ENCODE measurements at regions not wholly inside any gene's neighbourhood (a gene's known extent, or its start where the extent isn't known, plus 50 kb on each side); places are given as distances from the start of the nearest gene placed in this dataset.
A peak's percentile ranks its signal among the peaks of the same experiment; 100 is the strongest.

DNA sequence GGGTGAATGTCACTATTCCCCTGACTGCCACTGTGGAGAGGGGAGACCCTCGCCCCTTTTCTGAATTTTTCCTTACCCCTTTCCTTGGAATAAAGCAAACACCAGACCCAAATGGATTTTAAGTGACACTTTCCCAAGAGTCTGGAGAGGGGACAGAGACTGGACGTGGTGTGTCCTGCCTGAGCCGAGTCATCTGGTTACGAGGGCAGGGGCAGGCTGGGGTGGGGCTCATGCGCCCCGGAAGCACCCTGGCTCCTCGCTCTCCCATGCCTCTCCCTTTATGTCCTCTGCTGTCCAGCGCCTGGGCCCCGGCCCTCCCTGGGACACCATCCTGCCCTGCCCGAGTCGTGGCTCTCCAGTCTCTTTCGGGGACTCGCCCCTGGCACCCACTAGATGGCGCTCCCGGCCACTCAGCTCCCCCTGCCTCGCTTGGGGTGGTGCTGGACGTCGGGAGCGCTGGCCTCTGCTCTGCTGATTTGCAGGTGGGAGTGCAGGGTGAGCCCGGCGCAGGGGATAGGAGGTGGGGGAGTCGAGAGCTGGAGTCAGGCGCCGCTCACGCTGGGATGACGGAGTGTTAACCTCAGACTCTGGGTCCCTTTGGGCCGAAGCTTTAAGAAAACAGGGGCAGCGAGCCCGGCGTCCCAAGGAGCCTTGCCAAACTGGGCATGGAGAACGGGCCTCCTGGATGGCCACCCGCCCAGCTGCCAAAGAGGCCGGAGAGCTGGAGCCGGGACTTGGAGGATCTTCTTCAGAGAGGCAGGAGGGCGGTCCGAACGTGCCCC, 89.8 kb downstream of the RPS6KA4 start:
- Mint-ChIP-seq H3K9me3 (no peaks in the 10 kb centered on the region), H3K36me3 (ENCODE audit: insufficient read depth) (no peaks in the 10 kb centered on the region), H3K27me3 (peaks cover 51% of the 10 kb centered on the region), H3K27ac (ENCODE audit: low read depth) (no peak overlapping the region), H3K4me3 (peak overlapping the region; percentile 74), H3K4me1 (peaks cover 15% of the 10 kb centered on the region)
- ATAC-seq (replicated peaks; ENCODE audit: extremely low read depth, poor library complexity, severe bottlenecking), result peak; percentile 86
- DNase-seq (ENCODE audit: low spot score in 2 of 2), result peak; percentile 51 to 64

- H3K27ac Mint-ChIP-seq (ENCODE audit: low read depth), result no peak overlapping the region
- H3K4me3 Mint-ChIP-seq, result peak overlapping the region; percentile 74
- no peaks in the 10 kb centered on the region for H3K36me3 Mint-ChIP-seq (ENCODE audit: insufficient read depth)
- ATAC-seq (replicated peaks; ENCODE audit: extremely low read depth, poor library complexity, severe bottlenecking) (peak; percentile 85), DNase-seq (ENCODE audit: low spot score in 2 of 2) (peak; percentile 58)
- H3K9me3 Mint-ChIP-seq, result no peaks in the 10 kb centered on the region
- H3K27me3 Mint-ChIP-seq, result peaks cover 52% of the 10 kb centered on the region
- H3K4me1 Mint-ChIP-seq, result peaks cover 15% of the 10 kb centered on the region
Measured at GRCh38 chr11:64449381-64450167, 90.6 kb downstream of the RPS6KA4 start.

DNA sequence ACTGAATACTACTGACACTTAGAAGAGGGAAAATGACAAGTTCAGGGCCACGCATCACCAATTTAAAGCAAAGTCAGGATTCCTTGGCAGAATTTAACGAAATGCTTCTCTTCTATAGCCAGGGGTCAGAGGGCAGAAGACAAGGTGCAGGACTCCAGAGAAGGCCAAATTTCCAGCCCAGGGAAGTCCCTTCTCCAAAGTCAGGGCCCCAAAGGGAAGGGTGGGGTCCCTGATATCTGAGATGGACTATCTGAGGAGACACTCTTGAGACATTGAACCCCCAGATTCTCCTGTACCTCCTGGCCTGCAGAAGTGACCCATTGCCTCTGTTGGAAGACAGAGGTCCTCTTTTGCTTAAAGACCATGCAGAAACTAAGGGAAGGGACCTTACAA, 91.2 kb downstream of the RPS6KA4 start:
- peaks cover 53% of the 10 kb centered on the region for H3K27me3 Mint-ChIP-seq
- H3K36me3 Mint-ChIP-seq (ENCODE audit: insufficient read depth), result no peaks in the 10 kb centered on the region
- ATAC-seq (replicated peaks; ENCODE audit: extremely low read depth, poor library complexity, severe bottlenecking) (no peak), DNase-seq (ENCODE audit: low spot score in 2 of 2) (no peak)
- H3K4me3 Mint-ChIP-seq, result no peak overlapping the region
- no peaks in the 10 kb centered on the region for H3K9me3 Mint-ChIP-seq
- no peak overlapping the region for H3K27ac Mint-ChIP-seq (ENCODE audit: low read depth)
- H3K4me1 Mint-ChIP-seq, result peaks cover 15% of the 10 kb centered on the region

DNA sequence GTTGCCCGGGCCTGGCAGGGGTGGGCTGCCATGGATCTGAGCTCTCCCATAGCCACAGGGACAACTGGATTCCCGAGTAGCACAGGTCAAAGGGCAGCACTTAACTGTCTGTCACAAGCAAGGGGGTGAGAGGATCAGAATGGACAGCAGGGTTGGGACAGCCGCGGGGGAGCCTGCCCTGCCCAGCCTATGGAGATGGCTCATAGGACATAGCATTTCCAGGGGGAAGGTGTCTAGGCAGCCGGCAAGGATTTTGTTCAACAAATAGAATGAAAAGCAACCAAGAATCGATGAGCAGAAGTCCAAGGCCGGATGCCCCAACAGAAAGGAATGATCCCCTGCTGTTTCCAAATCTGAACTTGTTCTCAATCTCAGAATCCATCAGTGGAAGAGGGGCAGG, 92.9 kb downstream of the RPS6KA4 start:
- Mint-ChIP-seq H3K9me3 (no peaks in the 10 kb centered on the region), H3K4me1 (peaks cover 15% of the 10 kb centered on the region), H3K4me3 (no peak overlapping the region), H3K27me3 (peaks cover 53% of the 10 kb centered on the region), H3K36me3 (ENCODE audit: insufficient read depth) (no peaks in the 10 kb centered on the region), H3K27ac (ENCODE audit: low read depth) (no peak overlapping the region)
- DNase-seq (ENCODE audit: low spot score in 2 of 2) (no peak), ATAC-seq (replicated peaks; ENCODE audit: extremely low read depth, poor library complexity, severe bottlenecking) (no peak)

DNA sequence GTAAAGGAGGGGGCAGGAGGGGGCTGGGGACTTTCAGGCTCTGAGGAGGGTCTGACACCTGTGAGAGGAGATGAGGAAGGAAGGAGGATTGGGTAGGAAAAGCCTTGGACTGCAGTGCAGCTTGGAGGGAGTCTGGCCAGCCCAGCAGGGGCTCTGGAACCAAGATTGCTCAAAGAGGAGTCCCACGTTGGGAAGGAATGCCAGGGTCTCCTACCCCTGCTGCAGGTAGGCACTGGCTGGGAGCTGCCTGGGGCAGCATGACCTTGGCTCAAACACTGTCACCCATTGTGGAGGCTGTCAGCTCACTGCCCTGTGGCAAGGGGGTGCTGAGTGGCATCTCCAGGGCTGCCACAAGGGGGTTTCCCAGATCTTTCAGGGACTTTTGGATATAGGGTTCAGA, 94.5 kb downstream of the RPS6KA4 start:
- Mint-ChIP-seq H3K4me1 (peaks cover 15% of the 10 kb centered on the region), H3K36me3 (ENCODE audit: insufficient read depth) (no peaks in the 10 kb centered on the region), H3K9me3 (no peaks in the 10 kb centered on the region), H3K27ac (ENCODE audit: low read depth) (no peak overlapping the region), H3K4me3 (no peak overlapping the region), H3K27me3 (peaks cover 38% of the 10 kb centered on the region)
- DNase-seq (ENCODE audit: low spot score in 2 of 2) (no peak), ATAC-seq (replicated peaks; ENCODE audit: extremely low read depth, poor library complexity, severe bottlenecking) (no peak)

- no peak for DNase-seq (ENCODE audit: low spot score in 2 of 2)
- H3K27me3 Mint-ChIP-seq, result peaks cover 30% of the 10 kb centered on the region
- H3K4me1 Mint-ChIP-seq, result no peaks in the 10 kb centered on the region
- H3K27ac Mint-ChIP-seq (ENCODE audit: low read depth), result no peak overlapping the region
- H3K36me3 Mint-ChIP-seq (ENCODE audit: insufficient read depth), result no peaks in the 10 kb centered on the region
- H3K4me3 Mint-ChIP-seq, result no peak overlapping the region
- no peak for ATAC-seq (replicated peaks; ENCODE audit: extremely low read depth, poor library complexity, severe bottlenecking)
- no peaks in the 10 kb centered on the region for H3K9me3 Mint-ChIP-seq
Measured at GRCh38 chr11:64455456-64456261, 96.7 kb downstream of the RPS6KA4 start.

- Mint-ChIP-seq H3K27ac (ENCODE audit: low read depth) (no peak overlapping the region), H3K4me1 (no peaks in the 10 kb centered on the region), H3K4me3 (no peak overlapping the region), H3K9me3 (no peaks in the 10 kb centered on the region), H3K36me3 (ENCODE audit: insufficient read depth) (no peaks in the 10 kb centered on the region), H3K27me3 (peaks cover 30% of the 10 kb centered on the region)
- DNase-seq (ENCODE audit: low spot score in 2 of 2) (no peak), ATAC-seq (replicated peaks; ENCODE audit: extremely low read depth, poor library complexity, severe bottlenecking) (no peak)
Measured at GRCh38 chr11:64456509-64457320, 97.8 kb downstream of the RPS6KA4 start.

GRCh38 chr11:64457416-64458010, 98.2 kb upstream of the SLC22A11 start:
- H3K9me3 Mint-ChIP-seq, result no peaks in the 10 kb centered on the region
- ATAC-seq (replicated peaks; ENCODE audit: extremely low read depth, poor library complexity, severe bottlenecking) (no peak), DNase-seq (ENCODE audit: low spot score in 2 of 2) (no peak)
- H3K36me3 Mint-ChIP-seq (ENCODE audit: insufficient read depth), result no peaks in the 10 kb centered on the region
- no peaks in the 10 kb centered on the region for H3K4me1 Mint-ChIP-seq
- no peak overlapping the region for H3K27ac Mint-ChIP-seq (ENCODE audit: low read depth)
- peaks cover 26% of the 10 kb centered on the region for H3K27me3 Mint-ChIP-seq
- H3K4me3 Mint-ChIP-seq, result no peak overlapping the region

DNA sequence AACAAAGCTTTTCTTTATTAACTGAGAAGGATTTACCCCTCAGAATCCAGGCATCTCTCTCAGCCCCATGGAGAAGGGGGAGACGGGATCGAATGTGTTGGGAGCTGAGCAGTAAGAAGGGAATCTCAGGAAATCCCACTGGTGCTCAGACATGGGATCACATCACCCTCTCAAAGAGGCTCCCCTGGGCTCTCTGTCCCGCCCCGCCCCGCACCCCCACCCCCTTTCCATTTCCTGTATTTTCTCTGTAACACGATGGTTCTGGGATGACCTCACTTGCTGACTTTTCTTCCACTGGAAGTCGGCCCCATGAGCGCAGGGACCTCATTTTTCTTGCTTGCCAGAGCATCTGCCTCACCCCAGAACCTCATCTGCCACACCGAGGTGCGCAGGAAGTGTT, 96.7 kb upstream of the SLC22A11 start:
- no peak for DNase-seq (ENCODE audit: low spot score in 2 of 2)
- H3K4me3 Mint-ChIP-seq, result no peak overlapping the region
- no peaks in the 10 kb centered on the region for H3K4me1 Mint-ChIP-seq
- peaks cover 15% of the 10 kb centered on the region for H3K27me3 Mint-ChIP-seq
- H3K27ac Mint-ChIP-seq (ENCODE audit: low read depth), result no peak overlapping the region
- H3K9me3 Mint-ChIP-seq, result no peaks in the 10 kb centered on the region
- H3K36me3 Mint-ChIP-seq (ENCODE audit: insufficient read depth), result no peaks in the 10 kb centered on the region
- ATAC-seq (replicated peaks; ENCODE audit: extremely low read depth, poor library complexity, severe bottlenecking), result no peak

DNA sequence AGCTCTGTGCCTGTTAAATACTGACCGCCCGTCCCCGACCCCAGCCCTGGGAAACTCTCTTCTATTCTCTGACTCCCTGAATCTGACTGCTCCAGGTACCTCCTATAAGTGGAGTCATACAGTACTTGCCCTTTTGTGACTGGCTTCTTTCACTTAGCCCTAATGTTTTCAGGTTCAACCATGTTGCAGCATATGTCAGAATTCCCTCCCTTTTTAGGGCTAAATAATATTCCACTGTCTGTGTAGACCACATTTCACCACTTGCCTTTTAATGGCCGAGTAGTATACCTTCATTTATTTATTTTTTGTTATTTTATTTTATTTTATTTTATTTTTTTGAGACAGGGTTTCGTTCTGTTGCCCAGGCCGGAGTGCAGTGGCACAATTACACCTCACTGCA, 96.1 kb upstream of the SLC22A11 start:
- Mint-ChIP-seq H3K4me1 (no peaks in the 10 kb centered on the region), H3K27ac (ENCODE audit: low read depth) (no peak overlapping the region), H3K4me3 (no peak overlapping the region), H3K9me3 (no peaks in the 10 kb centered on the region), H3K36me3 (ENCODE audit: insufficient read depth) (no peaks in the 10 kb centered on the region), H3K27me3 (peaks cover 13% of the 10 kb centered on the region)
- ATAC-seq (replicated peaks; ENCODE audit: extremely low read depth, poor library complexity, severe bottlenecking) (no peak), DNase-seq (ENCODE audit: low spot score in 2 of 2) (no peak)

GRCh38 chr11:64461081-64461480, 94.7 kb upstream of the SLC22A11 start:
- no peaks in the 10 kb centered on the region for H3K9me3 Mint-ChIP-seq
- H3K4me1 Mint-ChIP-seq, result no peaks in the 10 kb centered on the region
- ATAC-seq (replicated peaks; ENCODE audit: extremely low read depth, poor library complexity, severe bottlenecking), result no peak
- no peak overlapping the region for H3K27ac Mint-ChIP-seq (ENCODE audit: low read depth)
- no peaks in the 10 kb centered on the region for H3K36me3 Mint-ChIP-seq (ENCODE audit: insufficient read depth)
- no peaks in the 10 kb centered on the region for H3K27me3 Mint-ChIP-seq
- no peak overlapping the region for H3K4me3 Mint-ChIP-seq
- no peak for DNase-seq (ENCODE audit: low spot score in 2 of 2)

Measured in central memory CD8-positive, alpha-beta T cell (primary cell).